Smooth muscle cell (in vitro differentiated cells): ENCODE measurements at regions not wholly inside any gene's neighbourhood (a gene's known extent, or its start where the extent isn't known, plus 50 kb on each side); places are given as distances from the start of the nearest gene placed in this dataset.

Experiments
- DNase-seq: peaks from one replicate; lab custom pipeline; 2025; ENCODE audit not compliant: unreplicated experiment; lab: John Stamatoyannopoulos, UW
- H2AFZ ChIP-seq: fragments of 200-600 bp; sonication (generic); 2 replicates; pipeline ENCODE4 v1.6.0; 2016; ENCODE audit warnings: antibody characterized with exemption, low read depth, mild to moderate bottlenecking
- H3F3A ChIP-seq: fragments of 200-600 bp; sonication (generic); 2 replicates; pipeline ENCODE4 v1.6.0; 2017; ENCODE audit warnings: antibody characterized with exemption, low read depth
- H3K27ac ChIP-seq: fragments of 200-600 bp; sonication (generic); 2 replicates; pipeline ENCODE4 v1.5.1; 2016; ENCODE audit warnings: low read depth, mild to moderate bottlenecking
- H3K27me3 ChIP-seq: fragments of 200-600 bp; sonication (generic); 2 replicates; pipeline ENCODE4 v1.6.1; 2016; ENCODE audit warnings: low read depth, mild to moderate bottlenecking
- H3K36me3 ChIP-seq: fragments of 200-600 bp; sonication (generic); 2 replicates; pipeline ENCODE4 v1.5.1; 2016; ENCODE audit warnings: low read depth
- H3K4me1 ChIP-seq: fragments of 200-600 bp; sonication (generic); 2 replicates; pipeline ENCODE4 v1.5.1; 2016; ENCODE audit warnings: low read depth
- H3K4me2 ChIP-seq: fragments of 200-600 bp; sonication (generic); 2 replicates; pipeline ENCODE4 v1.6.0; 2016; ENCODE audit warnings: mild to moderate bottlenecking
- H3K4me3 ChIP-seq: fragments of 200-600 bp; sonication (generic); 2 replicates; pipeline ENCODE4 v1.5.1; 2016; ENCODE audit warnings: mild to moderate bottlenecking
- H3K79me2 ChIP-seq: fragments of 200-600 bp; sonication (generic); 2 replicates; pipeline ENCODE4 v1.6.0; 2016; ENCODE audit warnings: low read depth, mild to moderate bottlenecking
- H3K9ac ChIP-seq: fragments of 200-600 bp; sonication (generic); 2 replicates; pipeline ENCODE4 v1.6.0; 2016; ENCODE audit warnings: low read depth
- H3K9me3 ChIP-seq: fragments of 200-600 bp; sonication (generic); replicated peaks from 2 replicates; pipeline ENCODE4 v1.5.1; 2016; ENCODE audit warnings: low read depth
- H4K20me1 ChIP-seq: fragments of 200-600 bp; sonication (generic); 2 replicates; pipeline ENCODE4 v1.6.0; 2016; ENCODE audit warnings: low read depth
- CTCF ChIP-seq: fragments of 200-600 bp; sonication (generic); IDR thresholded peaks from 2 replicates; pipeline ENCODE4 v1.5.1; 2017; ENCODE audit warnings: borderline replicate concordance, mild to moderate bottlenecking, antibody characterized with exemption; ENCODE audit not compliant: insufficient read depth, poor library complexity, severe bottlenecking
- WGBS: methylation state at CpG from one replicate; pipeline ENCODE4 v1.1.7; 2016; ENCODE audit warnings: low lambda C conversion rate; 5-methylcytosine and 5-hydroxymethylcytosine counted together

- Histone ChIP-seq H3K27ac (no peak overlapping the region), H3K9me3 (no peaks in the 10 kb centered on the region), H3K9ac (no peak overlapping the region), H3K79me2 (no peaks in the 10 kb centered on the region), H3K4me2 (no peak overlapping the region), H4K20me1 (no peaks in the 10 kb centered on the region), H3F3A (no peaks in the 10 kb centered on the region), H3K4me1 (peaks cover 1% of the 10 kb centered on the region), H3K27me3 (no peaks in the 10 kb centered on the region), H3K36me3 (no peaks in the 10 kb centered on the region), H2AFZ (no peak overlapping the region), H3K4me3 (no peak overlapping the region)
- WGBS, result 100% methylated on average over 2 of the region's 2 CpGs
- no peak for TF ChIP-seq CTCF
- DNase-seq, result no peak
These were observed 214.8 kb upstream of the RPL34 start for GRCh38 chr4:108405586-108405985.

GRCh38 chr4:108400309-108400708, 220.1 kb upstream of the RPL34 start:
- WGBS, result 95% methylated on average over 6 of the region's 6 CpGs
- no peak for TF ChIP-seq CTCF
- no peak overlapping the region for H3K9ac ChIP-seq

GRCh38 chr4:108399610-108400265, 220.6 kb upstream of the RPL34 start:
- no peaks in the 10 kb centered on the region for H4K20me1 ChIP-seq
- H3K4me3 ChIP-seq, result no peak overlapping the region
- peaks cover 21% of the 10 kb centered on the region for H3K4me1 ChIP-seq
- no peak overlapping the region for H3K27ac ChIP-seq
- H3K9me3 ChIP-seq, result no peaks in the 10 kb centered on the region
- no peak overlapping the region for H3K4me2 ChIP-seq
- no peaks in the 10 kb centered on the region for H3K27me3 ChIP-seq
- TF ChIP-seq CTCF, result no peak
- H3K36me3 ChIP-seq, result no peaks in the 10 kb centered on the region
- 66% methylated on average over 12 of the region's 12 CpGs for WGBS
- no peaks in the 10 kb centered on the region for H3K79me2 ChIP-seq
- H3K9ac ChIP-seq, result no peak overlapping the region
- DNase-seq, result no peak
- no peaks in the 10 kb centered on the region for H3F3A ChIP-seq
- no peak overlapping the region for H2AFZ ChIP-seq

More at GRCh38 chr4:108400309-108400708, 220.1 kb upstream of the RPL34 start:
- no peak overlapping the region for H3K4me2 ChIP-seq
- H3K79me2 ChIP-seq, result no peaks in the 10 kb centered on the region
- no peak overlapping the region for H2AFZ ChIP-seq
- no peak for DNase-seq
- no peaks in the 10 kb centered on the region for H3K27me3 ChIP-seq
- no peak overlapping the region for H3K4me3 ChIP-seq
- H3K9me3 ChIP-seq, result no peaks in the 10 kb centered on the region
- H3K36me3 ChIP-seq, result no peaks in the 10 kb centered on the region
- H3K27ac ChIP-seq, result no peak overlapping the region
- H3K4me1 ChIP-seq, result peaks cover 21% of the 10 kb centered on the region
- H4K20me1 ChIP-seq, result no peaks in the 10 kb centered on the region
- H3F3A ChIP-seq, result no peaks in the 10 kb centered on the region

- WGBS, result 64% methylated on average over 7 of the region's 7 CpGs
- no peaks in the 10 kb centered on the region for H3K79me2 ChIP-seq
- H4K20me1 ChIP-seq, result no peaks in the 10 kb centered on the region
- H3K4me3 ChIP-seq, result no peak overlapping the region
- H3K9me3 ChIP-seq, result no peaks in the 10 kb centered on the region
- H3K36me3 ChIP-seq, result no peaks in the 10 kb centered on the region
- peak overlapping the region; percentile 14 for H3K27ac ChIP-seq
- no peak overlapping the region for H2AFZ ChIP-seq
- no peaks in the 10 kb centered on the region for H3F3A ChIP-seq
- H3K4me2 ChIP-seq, result no peak overlapping the region
- no peak for TF ChIP-seq CTCF
- no peaks in the 10 kb centered on the region for H3K27me3 ChIP-seq
- no peak overlapping the region for H3K9ac ChIP-seq
- DNase-seq, result no peak
- H3K4me1 ChIP-seq, result peaks cover 27% of the 10 kb centered on the region
These were observed 221.5 kb upstream of the RPL34 start for GRCh38 chr4:108398836-108399235.
